ENCODE measurements at regions not wholly inside any gene's neighbourhood (a gene's known extent, or its start where the extent isn't known, plus 50 kb on each side); places are given as distances from the start of the nearest gene placed in this dataset.

DNA sequence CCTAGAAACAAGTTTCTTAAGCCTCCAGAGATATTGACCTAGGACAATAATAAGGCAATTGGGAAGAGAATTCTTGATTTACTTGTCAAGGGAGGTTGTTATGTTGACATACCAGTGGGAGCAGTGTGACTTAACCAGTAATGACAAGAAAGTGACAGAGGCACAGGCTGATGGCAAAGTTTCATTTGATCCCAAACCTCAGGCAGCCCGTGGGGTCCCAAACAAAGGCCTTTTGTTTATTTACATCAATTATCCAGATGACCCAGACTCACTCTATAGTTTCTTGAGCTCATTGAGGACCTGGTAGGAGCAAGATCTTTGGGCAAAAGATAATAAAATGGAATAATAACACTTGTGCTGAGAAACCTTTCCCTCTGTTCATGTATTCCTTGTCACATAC, 336.8 kb downstream of the ARL6IP6 start:
- no peak overlapping the region for H3K27ac ChIP-seq (ENCODE audit: low read depth)
- Mint-ChIP-seq H3K9me3 (no peaks in the 10 kb centered on the region), H3K27ac (no peak overlapping the region), H3K4me1 (peaks cover 12% of the 10 kb centered on the region), H3K4me3 (no peak overlapping the region), H3K36me3 (ENCODE audit: low read depth) (no peaks in the 10 kb centered on the region), H3K27me3 (ENCODE audit: insufficient read depth, low read depth, poor library complexity) (peaks cover 3% of the 10 kb centered on the region)
- H3F3A ChIP-seq (replicated peaks; ENCODE audit: low read depth), result no peaks in the 10 kb centered on the region
- no peaks in the 10 kb centered on the region for H3K27me3 ChIP-seq (ENCODE audit: insufficient read depth)
- no peak for DNase-seq (ENCODE audit: low spot score)
- TF ChIP-seq, protein P1, sequence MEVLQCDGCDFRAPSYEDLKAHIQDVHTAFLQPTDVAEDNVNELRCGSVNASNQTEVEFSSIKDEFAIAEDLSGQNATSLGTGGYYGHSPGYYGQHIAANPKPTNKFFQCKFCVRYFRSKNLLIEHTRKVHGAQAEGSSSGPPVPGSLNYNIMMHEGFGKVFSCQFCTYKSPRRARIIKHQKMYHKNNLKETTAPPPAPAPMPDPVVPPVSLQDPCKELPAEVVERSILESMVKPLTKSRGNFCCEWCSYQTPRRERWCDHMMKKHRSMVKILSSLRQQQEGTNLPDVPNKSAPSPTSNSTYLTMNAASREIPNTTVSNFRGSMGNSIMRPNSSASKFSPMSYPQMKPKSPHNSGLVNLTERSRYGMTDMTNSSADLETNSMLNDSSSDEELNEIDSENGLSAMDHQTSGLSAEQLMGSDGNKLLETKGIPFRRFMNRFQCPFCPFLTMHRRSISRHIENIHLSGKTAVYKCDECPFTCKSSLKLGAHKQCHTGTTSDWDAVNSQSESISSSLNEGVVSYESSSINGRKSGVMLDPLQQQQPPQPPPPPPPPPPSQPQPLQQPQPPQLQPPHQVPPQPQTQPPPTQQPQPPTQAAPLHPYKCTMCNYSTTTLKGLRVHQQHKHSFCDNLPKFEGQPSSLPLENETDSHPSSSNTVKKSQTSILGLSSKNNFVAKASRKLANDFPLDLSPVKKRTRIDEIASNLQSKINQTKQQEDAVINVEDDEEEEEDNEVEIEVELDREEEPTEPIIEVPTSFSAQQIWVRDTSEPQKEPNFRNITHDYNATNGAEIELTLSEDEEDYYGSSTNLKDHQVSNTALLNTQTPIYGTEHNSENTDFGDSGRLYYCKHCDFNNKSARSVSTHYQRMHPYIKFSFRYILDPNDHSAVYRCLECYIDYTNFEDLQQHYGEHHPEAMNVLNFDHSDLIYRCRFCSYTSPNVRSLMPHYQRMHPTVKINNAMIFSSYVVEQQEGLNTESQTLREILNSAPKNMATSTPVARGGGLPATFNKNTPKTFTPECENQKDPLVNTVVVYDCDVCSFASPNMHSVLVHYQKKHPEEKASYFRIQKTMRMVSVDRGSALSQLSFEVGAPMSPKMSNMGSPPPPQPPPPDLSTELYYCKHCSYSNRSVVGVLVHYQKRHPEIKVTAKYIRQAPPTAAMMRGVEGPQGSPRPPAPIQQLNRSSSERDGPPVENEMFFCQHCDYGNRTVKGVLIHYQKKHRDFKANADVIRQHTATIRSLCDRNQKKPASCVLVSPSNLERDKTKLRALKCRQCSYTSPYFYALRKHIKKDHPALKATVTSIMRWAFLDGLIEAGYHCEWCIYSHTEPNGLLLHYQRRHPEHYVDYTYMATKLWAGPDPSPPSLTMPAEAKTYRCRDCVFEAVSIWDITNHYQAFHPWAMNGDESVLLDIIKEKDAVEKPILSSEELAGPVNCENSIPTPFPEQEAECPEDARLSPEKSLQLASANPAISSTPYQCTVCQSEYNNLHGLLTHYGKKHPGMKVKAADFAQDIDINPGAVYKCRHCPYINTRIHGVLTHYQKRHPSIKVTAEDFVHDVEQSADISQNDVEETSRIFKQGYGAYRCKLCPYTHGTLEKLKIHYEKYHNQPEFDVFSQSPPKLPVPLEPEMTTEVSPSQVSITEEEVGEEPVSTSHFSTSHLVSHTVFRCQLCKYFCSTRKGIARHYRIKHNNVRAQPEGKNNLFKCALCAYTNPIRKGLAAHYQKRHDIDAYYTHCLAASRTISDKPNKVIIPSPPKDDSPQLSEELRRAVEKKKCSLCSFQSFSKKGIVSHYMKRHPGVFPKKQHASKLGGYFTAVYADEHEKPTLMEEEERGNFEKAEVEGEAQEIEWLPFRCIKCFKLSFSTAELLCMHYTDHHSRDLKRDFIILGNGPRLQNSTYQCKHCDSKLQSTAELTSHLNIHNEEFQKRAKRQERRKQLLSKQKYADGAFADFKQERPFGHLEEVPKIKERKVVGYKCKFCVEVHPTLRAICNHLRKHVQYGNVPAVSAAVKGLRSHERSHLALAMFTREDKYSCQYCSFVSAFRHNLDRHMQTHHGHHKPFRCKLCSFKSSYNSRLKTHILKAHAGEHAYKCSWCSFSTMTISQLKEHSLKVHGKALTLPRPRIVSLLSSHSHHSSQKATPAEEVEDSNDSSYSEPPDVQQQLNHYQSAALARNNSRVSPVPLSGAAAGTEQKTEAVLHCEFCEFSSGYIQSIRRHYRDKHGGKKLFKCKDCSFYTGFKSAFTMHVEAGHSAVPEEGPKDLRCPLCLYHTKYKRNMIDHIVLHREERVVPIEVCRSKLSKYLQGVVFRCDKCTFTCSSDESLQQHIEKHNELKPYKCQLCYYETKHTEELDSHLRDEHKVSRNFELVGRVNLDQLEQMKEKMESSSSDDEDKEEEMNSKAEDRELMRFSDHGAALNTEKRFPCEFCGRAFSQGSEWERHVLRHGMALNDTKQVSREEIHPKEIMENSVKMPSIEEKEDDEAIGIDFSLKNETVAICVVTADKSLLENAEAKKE (CRISPR knock-in tag; IDR thresholded peaks at IDR 0.05), result no peak
- TF ChIP-seq, protein P2, sequence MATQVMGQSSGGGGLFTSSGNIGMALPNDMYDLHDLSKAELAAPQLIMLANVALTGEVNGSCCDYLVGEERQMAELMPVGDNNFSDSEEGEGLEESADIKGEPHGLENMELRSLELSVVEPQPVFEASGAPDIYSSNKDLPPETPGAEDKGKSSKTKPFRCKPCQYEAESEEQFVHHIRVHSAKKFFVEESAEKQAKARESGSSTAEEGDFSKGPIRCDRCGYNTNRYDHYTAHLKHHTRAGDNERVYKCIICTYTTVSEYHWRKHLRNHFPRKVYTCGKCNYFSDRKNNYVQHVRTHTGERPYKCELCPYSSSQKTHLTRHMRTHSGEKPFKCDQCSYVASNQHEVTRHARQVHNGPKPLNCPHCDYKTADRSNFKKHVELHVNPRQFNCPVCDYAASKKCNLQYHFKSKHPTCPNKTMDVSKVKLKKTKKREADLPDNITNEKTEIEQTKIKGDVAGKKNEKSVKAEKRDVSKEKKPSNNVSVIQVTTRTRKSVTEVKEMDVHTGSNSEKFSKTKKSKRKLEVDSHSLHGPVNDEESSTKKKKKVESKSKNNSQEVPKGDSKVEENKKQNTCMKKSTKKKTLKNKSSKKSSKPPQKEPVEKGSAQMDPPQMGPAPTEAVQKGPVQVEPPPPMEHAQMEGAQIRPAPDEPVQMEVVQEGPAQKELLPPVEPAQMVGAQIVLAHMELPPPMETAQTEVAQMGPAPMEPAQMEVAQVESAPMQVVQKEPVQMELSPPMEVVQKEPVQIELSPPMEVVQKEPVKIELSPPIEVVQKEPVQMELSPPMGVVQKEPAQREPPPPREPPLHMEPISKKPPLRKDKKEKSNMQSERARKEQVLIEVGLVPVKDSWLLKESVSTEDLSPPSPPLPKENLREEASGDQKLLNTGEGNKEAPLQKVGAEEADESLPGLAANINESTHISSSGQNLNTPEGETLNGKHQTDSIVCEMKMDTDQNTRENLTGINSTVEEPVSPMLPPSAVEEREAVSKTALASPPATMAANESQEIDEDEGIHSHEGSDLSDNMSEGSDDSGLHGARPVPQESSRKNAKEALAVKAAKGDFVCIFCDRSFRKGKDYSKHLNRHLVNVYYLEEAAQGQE (IDR thresholded peaks at IDR 0.05; ENCODE audit: unreplicated experiment), result no peak
- TF ChIP-seq ZNF114 (CRISPR knock-in tag; IDR thresholded peaks at IDR 0.05) (no peak), CREB1 (CRISPR knock-in tag; IDR thresholded peaks at IDR 0.05; ENCODE audit: low read depth) (no peak), JUNB (IDR thresholded peaks at IDR 0.05; ENCODE audit: unreplicated experiment) (no peak), POLR2AphosphoS5 (IDR thresholded peaks at IDR 0.05; ENCODE audit: low read depth) (no peak), EZH2 (IDR thresholded peaks at IDR 0.05; ENCODE audit: low read depth, unreplicated experiment) (no peak), EZH2phosphoT487 (IDR thresholded peaks at IDR 0.05; ENCODE audit: unreplicated experiment) (no peak), STAT1 (IDR thresholded peaks at IDR 0.05; ENCODE audit: unreplicated experiment) (no peak), NANOG (IDR thresholded peaks at IDR 0.05; ENCODE audit: borderline replicate concordance) (no peak)
- TF ChIP-seq, protein P3, sequence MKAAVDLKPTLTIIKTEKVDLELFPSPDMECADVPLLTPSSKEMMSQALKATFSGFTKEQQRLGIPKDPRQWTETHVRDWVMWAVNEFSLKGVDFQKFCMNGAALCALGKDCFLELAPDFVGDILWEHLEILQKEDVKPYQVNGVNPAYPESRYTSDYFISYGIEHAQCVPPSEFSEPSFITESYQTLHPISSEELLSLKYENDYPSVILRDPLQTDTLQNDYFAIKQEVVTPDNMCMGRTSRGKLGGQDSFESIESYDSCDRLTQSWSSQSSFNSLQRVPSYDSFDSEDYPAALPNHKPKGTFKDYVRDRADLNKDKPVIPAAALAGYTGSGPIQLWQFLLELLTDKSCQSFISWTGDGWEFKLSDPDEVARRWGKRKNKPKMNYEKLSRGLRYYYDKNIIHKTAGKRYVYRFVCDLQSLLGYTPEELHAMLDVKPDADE (IDR thresholded peaks at IDR 0.05), result no peak
- TF ChIP-seq, protein P4, sequence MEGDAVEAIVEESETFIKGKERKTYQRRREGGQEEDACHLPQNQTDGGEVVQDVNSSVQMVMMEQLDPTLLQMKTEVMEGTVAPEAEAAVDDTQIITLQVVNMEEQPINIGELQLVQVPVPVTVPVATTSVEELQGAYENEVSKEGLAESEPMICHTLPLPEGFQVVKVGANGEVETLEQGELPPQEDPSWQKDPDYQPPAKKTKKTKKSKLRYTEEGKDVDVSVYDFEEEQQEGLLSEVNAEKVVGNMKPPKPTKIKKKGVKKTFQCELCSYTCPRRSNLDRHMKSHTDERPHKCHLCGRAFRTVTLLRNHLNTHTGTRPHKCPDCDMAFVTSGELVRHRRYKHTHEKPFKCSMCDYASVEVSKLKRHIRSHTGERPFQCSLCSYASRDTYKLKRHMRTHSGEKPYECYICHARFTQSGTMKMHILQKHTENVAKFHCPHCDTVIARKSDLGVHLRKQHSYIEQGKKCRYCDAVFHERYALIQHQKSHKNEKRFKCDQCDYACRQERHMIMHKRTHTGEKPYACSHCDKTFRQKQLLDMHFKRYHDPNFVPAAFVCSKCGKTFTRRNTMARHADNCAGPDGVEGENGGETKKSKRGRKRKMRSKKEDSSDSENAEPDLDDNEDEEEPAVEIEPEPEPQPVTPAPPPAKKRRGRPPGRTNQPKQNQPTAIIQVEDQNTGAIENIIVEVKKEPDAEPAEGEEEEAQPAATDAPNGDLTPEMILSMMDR (conservative IDR thresholded peaks at IDR 0.05; ENCODE audit: low read depth in 2 of 2), result no peak
- H3K9me2 ChIP-seq (ENCODE audit: insufficient read depth), result no peaks in the 10 kb centered on the region
- H3K4me1 ChIP-seq (ENCODE audit: insufficient read depth), result 0 out of 2 replicates have a peak, but pooled peaks cover 4% of the 10 kb centered on the region
- H3K4me3 ChIP-seq, result no peak overlapping the region
- no peaks in the 10 kb centered on the region for H3K36me3 ChIP-seq (ENCODE audit: insufficient read depth)
- H3K4me2 ChIP-seq, result no peak overlapping the region
- no peaks in the 10 kb centered on the region for H4K20me1 ChIP-seq (replicated peaks; ENCODE audit: insufficient read depth)
- no peak for ATAC-seq
- H3K79me2 ChIP-seq (replicated peaks; ENCODE audit: insufficient read depth), result no peaks in the 10 kb centered on the region
- no peak overlapping the region for H2AFZ ChIP-seq

All from GM23338 (cell line).